C4-2B (cell line): ENCODE measurements at regions not wholly inside any gene's neighbourhood (a gene's known extent, or its start where the extent isn't known, plus 50 kb on each side); places are given as distances from the start of the nearest gene placed in this dataset.

Experiments used
- H3K27ac ChIP-seq: fragments of 450-650 bp; 2 replicates; pipeline ENCODE4 v1.5.1; 2017
- CTCF ChIP-seq: fragments of 450-650 bp; conservative IDR thresholded peaks from 2 replicates; pipeline ENCODE4 v1.5.1; 2017; ENCODE audit warnings: mild to moderate bottlenecking
- ZFX ChIP-seq: fragments of 450-650 bp; IDR thresholded peaks from 2 replicates; pipeline ENCODE4 v1.6.1; 2017

- H3K27ac ChIP-seq = no peak overlapping the region
- no peak for TF ChIP-seq ZFX
- TF ChIP-seq CTCF = no peak
Observed at GRCh38 chr5:155343468-155343867, 329.9 kb downstream of the KIF4B start.

- H3K27ac ChIP-seq = no peak overlapping the region
- TF ChIP-seq CTCF = no peak
- TF ChIP-seq ZFX = no peak
Observed at GRCh38 chr5:155353231-155353630, 339.7 kb downstream of the KIF4B start.

- no peak for TF ChIP-seq ZFX
- TF ChIP-seq CTCF = no peak
- H3K27ac ChIP-seq = no peak overlapping the region
Observed at GRCh38 chr5:155366096-155366495, 352.5 kb downstream of the KIF4B start.

GRCh38 chr5:155367841-155368240 is 354.3 kb downstream of the KIF4B start:
- TF ChIP-seq CTCF (no peak), ZFX (no peak)
- no peak overlapping the region for H3K27ac ChIP-seq

- no peak overlapping the region for H3K27ac ChIP-seq
- TF ChIP-seq ZFX (no peak), CTCF (no peak)
Observed at GRCh38 chr5:155368490-155368889, 354.9 kb downstream of the KIF4B start.

- no peak overlapping the region for H3K27ac ChIP-seq
- no peak for TF ChIP-seq CTCF
- TF ChIP-seq ZFX = no peak
Observed at GRCh38 chr5:155380480-155380879, 366.9 kb downstream of the KIF4B start.

GRCh38 chr5:155381654-155382053 is 368.1 kb downstream of the KIF4B start:
- TF ChIP-seq CTCF = no peak
- TF ChIP-seq ZFX = no peak
- H3K27ac ChIP-seq = no peak overlapping the region
